Ovary (tissue), 7 donors: ENCODE measurements at regions not wholly inside any gene's neighbourhood (a gene's known extent, or its start where the extent isn't known, plus 50 kb on each side); places are given as distances from the start of the nearest gene placed in this dataset.

Source experiments
- DNase-seq, 5 donors: peaks; one replicate each; pipeline ENCODE4 v3.0.0-alpha.2; 2019 to 2020
- H3K27ac ChIP-seq, 2 donors: fragments of 200-600 bp; one replicate each; pipeline versions ENCODE4 v1.5.1 to v1.8.0; 2019 to 2022
- H3K27me3 ChIP-seq: fragments of 200-600 bp; one replicate; pipeline ENCODE4 v1.8.0; 2022
- H3K36me3 ChIP-seq: fragments of 200-600 bp; sonication (generic); one replicate; pipeline ENCODE4 v1.5.1; 2019
- H3K4me1 ChIP-seq: one replicate; pipeline ENCODE4 v1.8.1; 2013; ENCODE audit warnings: mild to moderate bottlenecking, moderate library complexity; ENCODE audit not compliant: insufficient read depth
- H3K4me3 ChIP-seq: fragments of 200-600 bp; sonication (generic); one replicate; pipeline ENCODE4 v1.5.1; 2017
- H3K9me3 ChIP-seq, 2 donors: fragments of 200-600 bp in 1 of 2; sonication (generic) in 1 of 2; one replicate each; pipeline versions ENCODE4 v1.5.1 to v1.8.1; 2013 to 2019; ENCODE audit warnings: mild to moderate bottlenecking in 1 of 2, moderate library complexity in 1 of 2
- CTCF ChIP-seq, 3 donors: fragments of 450-650 bp in 2 of 3; fragments of 200-600 bp in 1 of 3; IDR thresholded peaks; one replicate each; pipeline versions ENCODE4 v1.5.1 to v1.8.0; 2016 to 2022; ENCODE audit warnings: antibody characterized with exemption in 3 of 3, mild to moderate bottlenecking in 1 of 3
- EP300 ChIP-seq: sonication (generic); formaldehyde crosslinking; IDR thresholded peaks from one replicate; pipeline ENCODE4 v1.6.1; 2017; ENCODE audit warnings: antibody characterized with exemption
- POLR2A ChIP-seq: fragments of 450-650 bp; IDR thresholded peaks from one replicate; pipeline ENCODE4 v1.6.1; 2017; ENCODE audit warnings: antibody characterized with exemption, mild to moderate bottlenecking, moderate library complexity
- WGBS, 3 donors: extraction: QIAGEN DNeasy Blood & Tissue Kit in 1 of 3; methylation state at CpG; one replicate each; pipeline versions ENCODE4 v1.1.5 to v1.1.7; 2013 to 2017; 5-methylcytosine and 5-hydroxymethylcytosine counted together
- intact Hi-C, 4 donors: fragments of 100-400 bp; cut with DNase I; formaldehyde crosslinking; loops; one replicate each; pipeline versions ENCODE4 v1.11.0 to v1.15.1; 2022 to 2023
- donor health status: DM: no; HTN: no; CAD: no; lungs with moderate emphysema.
- donor health status: DM: no; HTN: no; CAD: no.
- donor health status: Bipolar disorder and iron deficiency.
- donor health status: DM: no; HTN: no; CAD: no.
- donor health status: DM: yes; HTN: yes; CAD: no.

GRCh38 chr2:144281476-144281875 lies 238.4 kb downstream of the ZEB2 start:
- TF ChIP-seq POLR2A (no peak), CTCF (IDR thresholded peaks at IDR 0.05) (no peak), EP300 (no peak)

GRCh38 chr2:144280009-144280408 lies 239.9 kb downstream of the ZEB2 start:
- TF ChIP-seq POLR2A: no peak
- TF ChIP-seq CTCF (IDR thresholded peaks at IDR 0.05): no peak
- no peak for TF ChIP-seq EP300
- Histone ChIP-seq H3K27me3 (no peaks in the 10 kb centered on the region), H3K4me1 (peaks cover 2% of the 10 kb centered on the region), H3K27ac (no peak overlapping the region), H3K4me3 (no peak overlapping the region), H3K36me3 (no peaks in the 10 kb centered on the region), H3K9me3 (no peaks in the 10 kb centered on the region)
- intact Hi-C loops: no loop called here
- WGBS, 3 donors: 92 to 97% (median 94%) methylated on average over 2 of the region's 2 CpGs
- no peak for DNase-seq

More at GRCh38 chr2:144281476-144281875, 238.4 kb downstream of the ZEB2 start:
- Histone ChIP-seq H3K4me3 (no peak overlapping the region), H3K4me1 (peaks cover 3% of the 10 kb centered on the region), H3K9me3 (no peaks in the 10 kb centered on the region), H3K27ac (no peak overlapping the region), H3K27me3 (no peaks in the 10 kb centered on the region), H3K36me3 (no peaks in the 10 kb centered on the region)
- intact Hi-C loops: no loop called here
- DNase-seq: no peak

- intact Hi-C loops: no loop called here
- H3K4me1 ChIP-seq: peaks cover 2% of the 10 kb centered on the region
- H3K4me3 ChIP-seq: no peak overlapping the region
- H3K27ac ChIP-seq: no peak overlapping the region
- no peaks in the 10 kb centered on the region for H3K9me3 ChIP-seq
- H3K36me3 ChIP-seq: no peaks in the 10 kb centered on the region
- no peaks in the 10 kb centered on the region for H3K27me3 ChIP-seq
- WGBS, 3 donors: 89 to 100% (median 99%) methylated on average over 3 of the region's 3 CpGs
- no peak for TF ChIP-seq POLR2A
- TF ChIP-seq EP300: no peak
- TF ChIP-seq CTCF (IDR thresholded peaks at IDR 0.05): no peak
- DNase-seq: no peak
These were observed 240.8 kb downstream of the ZEB2 start for GRCh38 chr2:144279165-144279564.

- intact Hi-C loops: no loop called here
- Histone ChIP-seq H3K27me3 (no peaks in the 10 kb centered on the region), H3K27ac (no peak overlapping the region), H3K4me3 (no peak overlapping the region), H3K36me3 (no peaks in the 10 kb centered on the region), H3K4me1 (peaks cover 2% of the 10 kb centered on the region), H3K9me3 (no peaks in the 10 kb centered on the region)
- whole genome bisulfite sequencing, 3 donors: 91 to 95% (median 93%) methylated on average over 2 of the region's 2 CpGs
- TF ChIP-seq CTCF (IDR thresholded peaks at IDR 0.05): no peak
- no peak for TF ChIP-seq EP300
- TF ChIP-seq POLR2A: no peak
- no peak for DNase-seq
These were observed 242.1 kb downstream of the ZEB2 start for GRCh38 chr2:144277622-144278354.
